SU-DHL-6 (cell line): ENCODE measurements at regions not wholly inside any gene's neighbourhood (a gene's known extent, or its start where the extent isn't known, plus 50 kb on each side); places are given as distances from the start of the nearest gene placed in this dataset.

Source experiments
- H2AFZ ChIP-seq: fragments of 200-600 bp; sonication (generic); 2 replicates; pipeline ENCODE4 v1.6.1; 2014; ENCODE audit warnings: low read depth, mild to moderate bottlenecking, moderate library complexity, mixed read lengths, antibody characterized with exemption, low read length; ENCODE audit not compliant: severe bottlenecking
- H3F3A ChIP-seq: fragments of 200-600 bp; shearing (Covaris generic); 2 replicates; pipeline ENCODE4 v1.6.0; 2016; ENCODE audit warnings: antibody characterized with exemption, mild to moderate bottlenecking; ENCODE audit not compliant: insufficient read depth
- H3K27ac ChIP-seq: fragments of 200-600 bp; sonication (generic); 2 replicates; pipeline ENCODE4 v1.5.1; 2016; ENCODE audit warnings: low read depth, mild to moderate bottlenecking, low read length, moderate library complexity, mixed read lengths
- H3K27me3 ChIP-seq: fragments of 200-600 bp; sonication (generic), shearing (Covaris generic); 2 replicates; pipeline ENCODE4 v1.6.0; 2014; ENCODE audit warnings: mild to moderate bottlenecking, low read length
- H3K36me3 ChIP-seq: fragments of 200-600 bp; sonication (generic); 2 replicates; pipeline ENCODE4 v1.6.1; 2014; ENCODE audit warnings: mild to moderate bottlenecking, low read length, mixed read lengths
- H3K4me2 ChIP-seq: fragments of 300-600, 200-600 bp; shearing (Covaris generic), sonication (generic); 2 replicates; pipeline ENCODE4 v1.6.0; 2014; ENCODE audit warnings: low read length, low read depth, mild to moderate bottlenecking; ENCODE audit not compliant: poor library complexity, severe bottlenecking
- H3K4me3 ChIP-seq: fragments of 200-600 bp; sonication (generic); 2 replicates; pipeline ENCODE4 v1.5.1; 2014; ENCODE audit warnings: antibody characterized with exemption, low read length, mild to moderate bottlenecking, mixed read lengths; ENCODE audit not compliant: insufficient read depth, poor library complexity, severe bottlenecking
- H3K79me2 ChIP-seq: fragments of 200-600 bp; sonication (generic); 2 replicates; pipeline ENCODE4 v1.6.1; 2014; ENCODE audit warnings: mild to moderate bottlenecking, low read length, moderate library complexity; ENCODE audit not compliant: insufficient read depth
- H3K9ac ChIP-seq: fragments of 200-600 bp; sonication (generic); 2 replicates; pipeline ENCODE4 v1.7.0; 2014; ENCODE audit warnings: mild to moderate bottlenecking, low read length
- H3K9me2 ChIP-seq: fragments of 200-600 bp; sonication (generic); replicated peaks from 2 replicates; pipeline ENCODE4 v1.6.1; 2014; ENCODE audit warnings: low read length; ENCODE audit not compliant: insufficient read depth
- H3K9me3 ChIP-seq: fragments of 200-600 bp; sonication (generic); 2 replicates; pipeline ENCODE4 v1.6.1; 2014; ENCODE audit warnings: low read length, mixed read lengths; ENCODE audit not compliant: insufficient read depth
- H4K20me1 ChIP-seq: fragments of 200-600 bp; sonication (generic); 2 replicates; pipeline ENCODE4 v1.6.1; 2014; ENCODE audit warnings: low read depth, mild to moderate bottlenecking, antibody characterized with exemption, low read length, moderate library complexity, mixed read lengths
- EZH2phosphoT487 ChIP-seq: fragments of 200-600 bp; sonication (generic), shearing (Covaris generic); conservative IDR thresholded peaks from 2 replicates; pipeline ENCODE4 v1.6.1; 2018; ENCODE audit warnings: mild to moderate bottlenecking, antibody characterized with exemption, low read length, moderate library complexity, mixed read lengths
- TF ChIP-seq, protein P1 (sequence below): fragments of 200-600 bp; sonication (generic); IDR thresholded peaks from one replicate; pipeline ENCODE4 v1.5.1; 2017; ENCODE audit warnings: antibody characterized with exemption, mild to moderate bottlenecking, low read length, moderate library complexity; ENCODE audit not compliant: insufficient read depth, poor library complexity, severe bottlenecking

DNA sequence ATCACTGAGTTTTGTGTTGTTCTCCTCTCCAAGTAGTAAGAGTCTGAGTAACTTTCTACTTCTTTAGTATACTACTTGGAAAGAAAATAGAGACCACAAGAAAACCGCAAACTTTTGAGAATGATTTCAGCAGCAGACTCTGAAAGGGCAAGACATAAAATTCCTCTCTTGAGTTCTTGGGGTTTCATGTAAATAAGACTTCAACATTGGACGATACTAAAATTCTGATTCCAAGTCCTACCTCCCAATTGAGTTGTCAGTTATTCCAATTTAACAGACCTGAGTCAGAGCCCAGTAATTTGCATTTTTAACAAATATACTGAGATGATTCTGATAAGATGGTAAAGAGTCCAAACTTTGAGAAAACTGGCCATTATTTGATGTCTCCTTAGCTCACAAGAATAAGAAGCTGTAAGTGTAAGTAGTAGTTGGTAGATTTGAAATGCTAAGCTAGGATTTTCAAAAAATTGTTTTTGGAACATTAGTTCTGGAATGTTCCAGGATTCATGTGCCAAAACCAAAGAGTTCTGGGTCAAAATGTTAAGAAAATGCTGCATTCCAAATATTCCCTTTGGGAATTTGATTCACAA is 261.6 kb upstream of the SPOPL start:
- Histone ChIP-seq H3K9me3 (no peaks in the 10 kb centered on the region), H4K20me1 (no peaks in the 10 kb centered on the region), H3K4me2 (no peak overlapping the region), H3F3A (no peaks in the 10 kb centered on the region), H2AFZ (no peak overlapping the region), H3K27ac (no peak overlapping the region), H3K79me2 (no peaks in the 10 kb centered on the region), H3K4me3 (no peak overlapping the region), H3K9ac (no peak overlapping the region), H3K27me3 (no peaks in the 10 kb centered on the region), H3K36me3 (no peaks in the 10 kb centered on the region), H3K9me2 (no peaks in the 10 kb centered on the region)
- TF ChIP-seq, protein P1, sequence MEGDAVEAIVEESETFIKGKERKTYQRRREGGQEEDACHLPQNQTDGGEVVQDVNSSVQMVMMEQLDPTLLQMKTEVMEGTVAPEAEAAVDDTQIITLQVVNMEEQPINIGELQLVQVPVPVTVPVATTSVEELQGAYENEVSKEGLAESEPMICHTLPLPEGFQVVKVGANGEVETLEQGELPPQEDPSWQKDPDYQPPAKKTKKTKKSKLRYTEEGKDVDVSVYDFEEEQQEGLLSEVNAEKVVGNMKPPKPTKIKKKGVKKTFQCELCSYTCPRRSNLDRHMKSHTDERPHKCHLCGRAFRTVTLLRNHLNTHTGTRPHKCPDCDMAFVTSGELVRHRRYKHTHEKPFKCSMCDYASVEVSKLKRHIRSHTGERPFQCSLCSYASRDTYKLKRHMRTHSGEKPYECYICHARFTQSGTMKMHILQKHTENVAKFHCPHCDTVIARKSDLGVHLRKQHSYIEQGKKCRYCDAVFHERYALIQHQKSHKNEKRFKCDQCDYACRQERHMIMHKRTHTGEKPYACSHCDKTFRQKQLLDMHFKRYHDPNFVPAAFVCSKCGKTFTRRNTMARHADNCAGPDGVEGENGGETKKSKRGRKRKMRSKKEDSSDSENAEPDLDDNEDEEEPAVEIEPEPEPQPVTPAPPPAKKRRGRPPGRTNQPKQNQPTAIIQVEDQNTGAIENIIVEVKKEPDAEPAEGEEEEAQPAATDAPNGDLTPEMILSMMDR = no peak
- TF ChIP-seq EZH2phosphoT487 = no peak

- Histone ChIP-seq H3K27ac (no peak overlapping the region), H3F3A (no peaks in the 10 kb centered on the region), H3K9me3 (no peaks in the 10 kb centered on the region), H3K4me2 (no peak overlapping the region), H4K20me1 (no peaks in the 10 kb centered on the region), H2AFZ (no peak overlapping the region), H3K27me3 (no peaks in the 10 kb centered on the region), H3K9me2 (no peaks in the 10 kb centered on the region), H3K9ac (no peak overlapping the region), H3K79me2 (no peaks in the 10 kb centered on the region), H3K36me3 (no peaks in the 10 kb centered on the region), H3K4me3 (no peak overlapping the region)
- no peak for TF ChIP-seq EZH2phosphoT487
- TF ChIP-seq, protein P1 = no peak
These were observed 258.2 kb upstream of the SPOPL start for GRCh38 chr2:138243372-138243771.

DNA sequence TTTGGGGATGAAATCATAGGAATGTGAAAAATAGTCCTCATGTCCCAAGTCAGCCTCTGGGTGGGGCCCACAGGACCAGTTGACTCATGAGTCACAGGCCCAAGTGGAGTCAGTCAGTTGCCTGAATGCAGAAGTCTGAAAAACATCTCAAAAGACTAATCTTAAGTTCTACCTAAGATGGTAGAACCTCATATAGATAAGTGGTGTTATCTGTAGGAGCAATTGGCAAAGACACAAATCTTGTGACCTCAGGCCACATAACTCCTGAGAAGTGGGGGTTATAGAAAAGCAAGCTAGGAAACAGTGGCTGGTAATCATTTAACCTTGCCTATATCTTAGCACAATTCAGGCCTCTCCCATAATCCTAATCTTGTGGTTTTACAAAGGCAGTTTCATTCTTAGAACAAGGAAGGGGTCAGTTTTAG is 257.1 kb upstream of the SPOPL start:
- TF ChIP-seq EZH2phosphoT487 = no peak
- TF ChIP-seq, protein P1 = no peak
- no peaks in the 10 kb centered on the region for H3K9me3 ChIP-seq
- H3K9me2 ChIP-seq = no peaks in the 10 kb centered on the region
- no peak overlapping the region for H2AFZ ChIP-seq
- no peak overlapping the region for H3K4me2 ChIP-seq
- H3F3A ChIP-seq = no peaks in the 10 kb centered on the region
- H4K20me1 ChIP-seq = no peaks in the 10 kb centered on the region
- H3K27ac ChIP-seq = no peak overlapping the region
- no peaks in the 10 kb centered on the region for H3K36me3 ChIP-seq
- no peaks in the 10 kb centered on the region for H3K79me2 ChIP-seq
- H3K9ac ChIP-seq = no peak overlapping the region
- H3K4me3 ChIP-seq = no peak overlapping the region
- no peaks in the 10 kb centered on the region for H3K27me3 ChIP-seq
